Vagina (tissue), 2 donors: ENCODE measurements at regions not wholly inside any gene's neighbourhood (a gene's known extent, or its start where the extent isn't known, plus 50 kb on each side); places are given as distances from the start of the nearest gene placed in this dataset.

Source experiments
- CTCF ChIP-seq, 3 experiments: fragments of 450-650 bp in 2 of 3; fragments of 200-600 bp in 1 of 3; sonication (generic) in 1 of 3; IDR thresholded peaks; one replicate each; pipeline ENCODE4 v1.5.1; 2017 to 2019; ENCODE audit warnings: antibody characterized with exemption in 3 of 3, mild to moderate bottlenecking in 2 of 3, moderate library complexity in 2 of 3
- POLR2A ChIP-seq, 2 donors: fragments of 450-650 bp; IDR thresholded peaks; one replicate each; pipeline ENCODE4 v1.6.1; 2017; ENCODE audit warnings: antibody characterized with exemption in 2 of 2, mild to moderate bottlenecking in 2 of 2, moderate library complexity in 2 of 2
- POLR2AphosphoS5 ChIP-seq, 2 donors: sonication (generic); formaldehyde crosslinking; IDR thresholded peaks; one replicate each; pipeline ENCODE4 v1.9.0; 2017; ENCODE audit warnings: antibody characterized with exemption in 2 of 2, mild to moderate bottlenecking in 2 of 2, low read depth in 1 of 2; ENCODE audit not compliant: insufficient read depth in 1 of 2

- TF ChIP-seq CTCF (IDR thresholded peaks at IDR 0.05) (no peak), POLR2AphosphoS5 (IDR thresholded peaks at IDR 0.05; ENCODE audit: insufficient read depth in 1 of 2, low read depth in 1 of 2) (no peak), POLR2A (IDR thresholded peaks at IDR 0.05) (no peak)
Measured at GRCh38 chr3:168273917-168274316, 178.2 kb upstream of the GOLIM4 start.
